T-helper 9 cell (primary cell): ENCODE measurements at regions not wholly inside any gene's neighbourhood (a gene's known extent, or its start where the extent isn't known, plus 50 kb on each side); places are given as distances from the start of the nearest gene placed in this dataset.
"Not testable (repeated sequence)": the region's sequence is repeated elsewhere in the genome, so short reads cannot be mapped to it uniquely, and the experiment has no call there.

Experiments used
- DNase-seq: peaks from one replicate; pipeline ENCODE4 v3.0.0-alpha.2; 2020

GRCh38 chr3:75325716-75326115 lies 338.4 kb upstream of the FRG2C start:
- no peak for DNase-seq

- DNase-seq = no peak
Measured at GRCh38 chr3:75327453-75327852, 336.7 kb upstream of the FRG2C start.

- DNase-seq = no peak
Measured at GRCh38 chr3:75329476-75330097, 334.5 kb upstream of the FRG2C start.

GRCh38 chr3:75330446-75330845 lies 333.7 kb upstream of the FRG2C start:
- not testable (repeated sequence) for DNase-seq

- DNase-seq = not testable (repeated sequence)
Measured at GRCh38 chr3:75332090-75332489, 332.0 kb upstream of the FRG2C start.

- no peak for DNase-seq
Measured at GRCh38 chr3:75332794-75333193, 331.3 kb upstream of the FRG2C start.

GRCh38 chr3:75334299-75334698 lies 329.8 kb upstream of the FRG2C start:
- no peak for DNase-seq

- DNase-seq = no peak
Measured at GRCh38 chr3:75337226-75337900, 326.8 kb upstream of the FRG2C start.

GRCh38 chr3:75338342-75338741 lies 325.8 kb upstream of the FRG2C start:
- no peak for DNase-seq

- DNase-seq = no peak
Measured at GRCh38 chr3:75341324-75342067, 322.6 kb upstream of the FRG2C start.

GRCh38 chr3:75342425-75342824 lies 321.7 kb upstream of the FRG2C start:
- no peak for DNase-seq

- not testable (repeated sequence) for DNase-seq
Measured at GRCh38 chr3:75350536-75350935, 313.6 kb upstream of the FRG2C start.

- not testable (repeated sequence) for DNase-seq
Measured at GRCh38 chr3:75362086-75362784, 301.9 kb upstream of the FRG2C start.

GRCh38 chr3:75372964-75373363 lies 291.2 kb upstream of the FRG2C start:
- not testable (repeated sequence) for DNase-seq

- DNase-seq = not testable (repeated sequence)
Measured at GRCh38 chr3:75379840-75380239, 284.3 kb upstream of the FRG2C start.

GRCh38 chr3:75380276-75380771 lies 283.8 kb upstream of the FRG2C start:
- DNase-seq = no peak

- DNase-seq = not testable (repeated sequence)
Measured at GRCh38 chr3:75384016-75384415, 280.1 kb upstream of the FRG2C start.

- not testable (repeated sequence) for DNase-seq
Measured at GRCh38 chr3:75388486-75389124, 275.5 kb upstream of the FRG2C start.

- not testable (repeated sequence) for DNase-seq
Measured at GRCh38 chr3:75393288-75393694, 270.8 kb upstream of the FRG2C start.

- DNase-seq = not testable (repeated sequence)
Measured at GRCh38 chr3:75394102-75394501, 270.0 kb upstream of the FRG2C start.

- DNase-seq = not testable (repeated sequence)
Measured at GRCh38 chr3:75394562-75395360, 269.4 kb upstream of the FRG2C start.
